ENCODE measurements at regions not wholly inside any gene's neighbourhood (a gene's known extent, or its start where the extent isn't known, plus 50 kb on each side); places are given as distances from the start of the nearest gene placed in this dataset.

- WGBS, 2 experiments (ENCODE audit: extremely low coverage in 2 of 2, insufficient read length in 1 of 2): no CpG with 5 or more reads among the region's 3 CpGs
- Histone ChIP-seq H3K36me3 (ENCODE audit: control insufficient read depth, insufficient read depth, low read length) (no peaks in the 10 kb centered on the region), H3K4me2 (ENCODE audit: low read depth, low read length) (no peak overlapping the region), H3K27me3 (ENCODE audit: control insufficient read depth, insufficient read depth, low read length) (no peaks in the 10 kb centered on the region), H2BK20ac (ENCODE audit: low read depth, low read length) (no peak overlapping the region), H3K9ac (ENCODE audit: low read depth, low read length) (no peak overlapping the region), H3K9me3 (ENCODE audit: control insufficient read depth, insufficient read depth, low read length) (peaks cover 5% of the 10 kb centered on the region; the same call in 1 of the 2 replicates), H3K27ac (ENCODE audit: insufficient read depth, low read length) (no peak overlapping the region), H2AFZ (replicated peaks; ENCODE audit: low read length, poor library complexity) (no peak overlapping the region), H3K23ac (ENCODE audit: low read depth, low read length) (no peak overlapping the region), H3K4ac (ENCODE audit: low read depth, low read length) (no peak overlapping the region), H3K4me1 (ENCODE audit: control insufficient read depth, insufficient read depth, low read length) (no peaks in the 10 kb centered on the region), H2AK5ac (ENCODE audit: low read depth, low read length) (no peak overlapping the region), H3K56ac (ENCODE audit: extremely low read depth, insufficient read depth, low read length) (no peak overlapping the region), H3K9me1 (ENCODE audit: insufficient read depth, low read length) (no peaks in the 10 kb centered on the region), H4K5ac (ENCODE audit: low read depth, low read length) (no peak overlapping the region), H2BK120ac (ENCODE audit: low read depth, low read length) (no peak overlapping the region), H3K18ac (ENCODE audit: low read depth, low read length) (no peak overlapping the region), H2BK5ac (ENCODE audit: low read depth, low read length, poor library complexity, severe bottlenecking) (no peak overlapping the region), H4K8ac (ENCODE audit: low read depth in 2 of 2, low read length in 2 of 2) (no peak overlapping the region), H3K4me3 (ENCODE audit: insufficient read depth, low read depth, low read length) (no peak overlapping the region), H3K14ac (replicated peaks; ENCODE audit: low read depth, low read length) (no peak overlapping the region), H3K79me1 (ENCODE audit: low read depth in 1 of 2, low read length in 2 of 2) (no peaks in the 10 kb centered on the region), H2AK9ac (replicated peaks; ENCODE audit: low read depth, low read length, poor library complexity) (no peak overlapping the region), H2BK15ac (ENCODE audit: low read depth, low read length) (no peak overlapping the region), H4K20me1 (ENCODE audit: insufficient read depth, low read length) (no peaks in the 10 kb centered on the region), H4K91ac (ENCODE audit: insufficient read depth, low read depth, low read length) (no peak overlapping the region)
- DNase-seq (no peak), ATAC-seq (ENCODE audit: low read depth) (no peak)
- in situ Hi-C loops (cut with MboI; ENCODE audit: low sequenced_read_pairs) (no loop called here), dilution Hi-C loops (cut with HindIII; ENCODE audit: low sequenced_read_pairs, unreplicated experiment) (no loop called here), intact Hi-C loops (cut with micrococcal nuclease) (no loop called here)
- CTCF ChIA-PET: no interaction called here
- POLR2A ChIA-PET (ENCODE audit: unreplicated experiment): no interaction called here
- TF ChIP-seq MXI1 (IDR thresholded peaks at IDR 0.05; ENCODE audit: borderline replicate concordance, low read depth, low read length) (no peak), SMC3 (IDR thresholded peaks at IDR 0.05; ENCODE audit: low read depth, low read length) (no peak), RFX5 (IDR thresholded peaks at IDR 0.05; ENCODE audit: low read depth, low read length) (no peak), ELK1 (IDR thresholded peaks at IDR 0.05; ENCODE audit: borderline replicate concordance, low read depth, low read length) (no peak), POLR2A (IDR thresholded peaks at IDR 0.05; ENCODE audit: low read depth, low read length) (no peak), MAFK (IDR thresholded peaks at IDR 0.05; ENCODE audit: low read depth, low read length) (no peak), RAD21 (IDR thresholded peaks at IDR 0.05; ENCODE audit: low read length) (no peak), FOS (IDR thresholded peaks at IDR 0.05; ENCODE audit: low read depth, low read length) (no peak), CHD1 (IDR thresholded peaks at IDR 0.05; ENCODE audit: low read depth, low read length) (no peak)
- TF ChIP-seq, protein P1, sequence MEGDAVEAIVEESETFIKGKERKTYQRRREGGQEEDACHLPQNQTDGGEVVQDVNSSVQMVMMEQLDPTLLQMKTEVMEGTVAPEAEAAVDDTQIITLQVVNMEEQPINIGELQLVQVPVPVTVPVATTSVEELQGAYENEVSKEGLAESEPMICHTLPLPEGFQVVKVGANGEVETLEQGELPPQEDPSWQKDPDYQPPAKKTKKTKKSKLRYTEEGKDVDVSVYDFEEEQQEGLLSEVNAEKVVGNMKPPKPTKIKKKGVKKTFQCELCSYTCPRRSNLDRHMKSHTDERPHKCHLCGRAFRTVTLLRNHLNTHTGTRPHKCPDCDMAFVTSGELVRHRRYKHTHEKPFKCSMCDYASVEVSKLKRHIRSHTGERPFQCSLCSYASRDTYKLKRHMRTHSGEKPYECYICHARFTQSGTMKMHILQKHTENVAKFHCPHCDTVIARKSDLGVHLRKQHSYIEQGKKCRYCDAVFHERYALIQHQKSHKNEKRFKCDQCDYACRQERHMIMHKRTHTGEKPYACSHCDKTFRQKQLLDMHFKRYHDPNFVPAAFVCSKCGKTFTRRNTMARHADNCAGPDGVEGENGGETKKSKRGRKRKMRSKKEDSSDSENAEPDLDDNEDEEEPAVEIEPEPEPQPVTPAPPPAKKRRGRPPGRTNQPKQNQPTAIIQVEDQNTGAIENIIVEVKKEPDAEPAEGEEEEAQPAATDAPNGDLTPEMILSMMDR (conservative IDR thresholded peaks at IDR 0.05; ENCODE audit: low read depth, low read length): no peak
- TF ChIP-seq, protein P2, sequence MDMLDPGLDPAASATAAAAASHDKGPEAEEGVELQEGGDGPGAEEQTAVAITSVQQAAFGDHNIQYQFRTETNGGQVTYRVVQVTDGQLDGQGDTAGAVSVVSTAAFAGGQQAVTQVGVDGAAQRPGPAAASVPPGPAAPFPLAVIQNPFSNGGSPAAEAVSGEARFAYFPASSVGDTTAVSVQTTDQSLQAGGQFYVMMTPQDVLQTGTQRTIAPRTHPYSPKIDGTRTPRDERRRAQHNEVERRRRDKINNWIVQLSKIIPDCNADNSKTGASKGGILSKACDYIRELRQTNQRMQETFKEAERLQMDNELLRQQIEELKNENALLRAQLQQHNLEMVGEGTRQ (IDR thresholded peaks at IDR 0.05; ENCODE audit: low read depth, low read length): no peak
- BruUV-seq (replicated peaks): no TSS peak
Measured at GRCh38 chr4:62288808-62289541, 1088.8 kb downstream of the ADGRL3 start.

All from IMR-90 (cell line).